NCI-H1436 (cell line): ENCODE measurements at regions not wholly inside any gene's neighbourhood (a gene's known extent, or its start where the extent isn't known, plus 50 kb on each side); places are given as distances from the start of the nearest gene placed in this dataset.

Experiments used
- DNase-seq: peaks from one replicate; lab custom pipeline; 2025; lab: John Stamatoyannopoulos, UW

DNA sequence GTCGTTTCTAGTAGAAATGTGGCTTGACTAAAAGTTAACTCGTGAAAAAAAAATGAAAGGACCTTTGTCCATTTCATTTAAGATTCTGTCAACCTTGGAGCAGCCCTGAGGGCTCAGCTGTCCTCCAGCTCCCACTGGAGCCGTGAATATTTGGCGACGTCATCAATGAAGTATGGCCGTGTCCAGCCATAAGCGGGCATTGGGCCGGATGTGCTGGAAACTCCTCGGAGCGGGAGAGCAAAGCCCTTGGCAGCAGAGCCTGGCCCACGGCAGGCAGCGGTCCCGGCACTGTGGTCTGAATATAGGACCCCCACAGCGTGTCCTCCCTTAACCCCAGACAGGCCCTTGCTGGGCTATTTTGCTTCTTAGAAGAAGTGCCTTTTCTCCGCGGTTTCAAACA, 50.0 kb downstream of the JAKMIP3 start:
- no peak for DNase-seq

GRCh38 chr10:132117146-132117545, 51.4 kb downstream of the JAKMIP3 start:
- no peak for DNase-seq

GRCh38 chr10:132117636-132118190, 52.0 kb downstream of the JAKMIP3 start:
- DNase-seq: no peak

DNA sequence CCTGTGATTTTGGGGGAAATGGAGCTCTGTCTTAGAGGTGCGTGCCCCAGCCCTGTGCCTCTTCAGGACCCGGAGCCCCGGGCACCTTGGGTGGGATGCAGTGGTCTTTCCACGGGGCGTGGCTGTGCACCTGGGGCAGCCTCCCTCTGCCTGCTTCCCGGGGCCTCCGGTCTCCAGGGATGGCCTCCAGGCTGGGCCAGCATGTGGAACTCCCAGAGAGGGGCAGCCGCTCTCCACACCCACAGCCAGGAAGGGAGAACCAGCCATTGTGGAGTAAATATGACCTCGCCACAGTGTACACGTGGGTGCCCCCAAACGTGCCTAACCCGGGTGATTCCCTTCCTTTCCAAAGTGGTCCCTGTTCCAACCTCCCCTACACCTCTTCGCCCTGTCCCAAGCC, 52.6 kb downstream of the JAKMIP3 start:
- DNase-seq: no peak

DNA sequence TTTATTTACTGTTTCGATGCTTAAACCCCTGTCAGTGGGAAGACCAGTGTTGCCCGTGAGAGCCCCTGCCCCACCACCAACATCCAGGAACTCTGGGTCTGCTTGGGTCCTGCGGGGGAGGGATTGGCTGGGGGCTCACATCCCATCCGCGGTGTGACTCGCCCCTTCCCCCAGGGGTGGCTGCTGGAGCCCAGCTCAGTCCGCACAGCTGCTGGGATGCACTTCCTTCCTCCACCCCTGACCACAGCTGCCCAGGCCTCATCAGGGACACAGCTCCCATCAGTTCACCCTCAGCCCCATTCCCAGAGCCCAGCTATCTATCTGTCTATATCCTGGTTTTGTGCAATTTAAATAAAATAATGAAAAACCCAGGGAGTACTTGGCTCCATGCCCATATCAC, 54.5 kb downstream of the JAKMIP3 start:
- DNase-seq: no peak

- no peak for DNase-seq
Measured at GRCh38 chr10:132120734-132121510, 55.2 kb downstream of the JAKMIP3 start.

DNA sequence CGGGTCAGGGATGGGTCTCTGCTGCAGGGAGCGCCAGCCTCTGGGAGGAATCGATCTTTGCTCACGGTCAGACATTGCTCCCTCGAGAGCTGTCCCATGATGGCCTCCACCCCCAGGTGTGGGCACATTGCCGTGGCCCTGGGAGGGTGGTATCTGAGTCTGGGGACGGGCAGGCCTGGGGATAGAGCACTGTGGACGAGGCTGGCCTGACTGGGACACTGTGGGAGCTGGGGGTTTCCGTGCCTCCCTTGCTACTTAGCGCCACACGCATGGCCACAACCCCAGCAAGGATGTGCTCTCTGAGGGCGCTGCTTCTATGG, 55.7 kb downstream of the JAKMIP3 start:
- DNase-seq: no peak

DNA sequence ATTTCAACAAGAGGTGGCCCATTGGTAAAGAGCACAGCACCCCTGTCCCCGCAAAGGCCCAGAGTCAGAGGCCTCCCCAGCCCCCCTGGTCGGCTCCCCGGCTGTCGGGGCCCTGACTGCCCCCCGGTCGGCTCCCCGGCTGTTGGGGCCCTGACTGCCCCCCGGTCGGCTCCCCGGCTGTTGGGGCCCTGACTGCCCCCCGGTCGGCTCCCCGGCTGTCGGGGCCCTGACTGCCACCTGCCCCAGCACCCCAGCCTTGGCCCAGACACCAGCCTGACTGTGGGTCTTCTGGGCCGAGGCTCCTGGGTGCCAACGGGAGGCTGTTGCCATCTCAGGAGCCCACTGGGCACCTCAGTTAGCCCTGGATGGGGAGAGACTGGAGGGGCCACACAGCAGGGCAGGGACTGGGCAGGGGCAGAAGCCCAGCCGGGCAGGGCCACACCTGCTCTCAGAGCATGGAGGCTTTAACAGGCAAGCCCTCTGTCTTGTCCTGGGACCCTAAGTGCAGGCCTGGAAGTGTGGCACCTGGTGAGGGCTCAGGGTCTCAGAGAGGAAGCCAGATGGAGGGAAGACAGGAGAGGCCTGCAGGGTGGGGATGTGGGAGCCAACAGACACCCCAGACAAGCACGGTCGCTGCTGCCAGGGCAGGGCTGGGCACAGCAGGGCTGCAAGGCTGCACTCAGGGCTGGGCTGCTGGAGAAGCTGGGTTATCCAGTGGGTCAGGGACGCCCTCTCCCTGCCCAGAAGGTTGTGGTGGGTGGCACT, 56.5 kb downstream of the JAKMIP3 start:
- no peak for DNase-seq

DNA sequence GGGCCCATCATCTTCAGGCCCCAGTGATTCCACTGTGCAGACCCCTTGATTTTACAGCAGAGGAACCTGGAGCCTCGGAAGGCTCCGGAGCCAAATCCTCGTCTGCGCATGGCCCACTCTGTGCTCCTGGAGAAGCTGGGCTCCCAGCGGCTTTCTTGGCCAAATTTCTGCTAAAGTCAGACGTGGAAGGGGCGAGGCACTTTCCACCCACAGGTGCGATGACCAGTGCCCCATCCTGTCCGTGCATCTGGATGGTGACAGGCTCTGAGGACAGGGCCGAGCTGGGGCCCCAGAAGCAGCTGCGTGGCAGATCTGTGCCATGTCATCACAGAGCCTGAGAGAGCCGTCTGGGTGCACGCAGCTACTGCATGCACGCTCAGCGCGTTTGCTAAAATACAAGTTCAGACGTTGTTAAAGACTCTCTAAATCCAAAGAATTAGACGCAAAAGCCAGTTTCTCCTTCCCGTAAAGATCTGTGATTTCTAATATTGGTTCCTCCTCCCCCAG, 57.2 kb downstream of the JAKMIP3 start:
- no peak for DNase-seq

- DNase-seq: no peak
Measured at GRCh38 chr10:132123606-132124005, 57.9 kb downstream of the JAKMIP3 start.

DNA sequence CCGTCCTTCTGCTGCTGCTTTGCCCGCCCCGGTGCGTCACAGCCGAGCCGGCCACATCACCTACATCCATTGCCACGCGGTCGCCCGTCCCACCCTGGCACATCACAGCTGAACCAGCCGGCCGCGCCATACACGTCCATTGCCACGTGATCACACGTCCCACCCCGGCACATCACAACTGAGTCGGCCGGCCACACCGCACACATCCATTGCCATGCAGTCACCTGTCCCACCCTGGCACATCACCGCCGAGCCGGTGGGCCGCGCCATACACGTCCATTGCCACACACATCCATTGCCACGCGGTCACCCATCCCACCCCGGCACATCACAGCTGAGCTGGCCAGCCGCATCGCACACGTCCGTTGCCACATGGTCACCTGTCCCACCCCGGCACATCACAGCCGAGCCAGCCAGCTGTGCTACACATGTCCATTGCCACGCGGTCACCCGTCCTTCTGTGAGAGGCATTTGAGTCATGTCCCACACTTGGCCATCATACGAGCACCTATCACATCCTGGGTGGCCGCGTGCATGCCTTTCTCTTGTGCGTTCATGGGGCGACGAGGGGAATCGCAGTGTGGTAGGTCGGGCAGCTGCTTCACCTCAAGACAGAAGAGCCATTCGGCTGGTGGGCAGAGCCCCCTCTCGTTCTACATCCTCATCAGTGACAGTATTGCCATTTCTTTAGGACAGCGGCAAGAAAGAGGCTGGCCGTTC, 58.6 kb downstream of the JAKMIP3 start:
- DNase-seq: no peak

- no peak for DNase-seq
Measured at GRCh38 chr10:132129431-132129830, 57.3 kb upstream of the DPYSL4 start.

GRCh38 chr10:132130286-132131265, 56.2 kb upstream of the DPYSL4 start:
- no peak for DNase-seq

- DNase-seq: no peak
Measured at GRCh38 chr10:132131581-132132420, 54.9 kb upstream of the DPYSL4 start.

- DNase-seq: peak; percentile 24
Measured at GRCh38 chr10:132132421-132132841, 54.3 kb upstream of the DPYSL4 start.

GRCh38 chr10:132133005-132133404, 53.7 kb upstream of the DPYSL4 start:
- DNase-seq: no peak

DNA sequence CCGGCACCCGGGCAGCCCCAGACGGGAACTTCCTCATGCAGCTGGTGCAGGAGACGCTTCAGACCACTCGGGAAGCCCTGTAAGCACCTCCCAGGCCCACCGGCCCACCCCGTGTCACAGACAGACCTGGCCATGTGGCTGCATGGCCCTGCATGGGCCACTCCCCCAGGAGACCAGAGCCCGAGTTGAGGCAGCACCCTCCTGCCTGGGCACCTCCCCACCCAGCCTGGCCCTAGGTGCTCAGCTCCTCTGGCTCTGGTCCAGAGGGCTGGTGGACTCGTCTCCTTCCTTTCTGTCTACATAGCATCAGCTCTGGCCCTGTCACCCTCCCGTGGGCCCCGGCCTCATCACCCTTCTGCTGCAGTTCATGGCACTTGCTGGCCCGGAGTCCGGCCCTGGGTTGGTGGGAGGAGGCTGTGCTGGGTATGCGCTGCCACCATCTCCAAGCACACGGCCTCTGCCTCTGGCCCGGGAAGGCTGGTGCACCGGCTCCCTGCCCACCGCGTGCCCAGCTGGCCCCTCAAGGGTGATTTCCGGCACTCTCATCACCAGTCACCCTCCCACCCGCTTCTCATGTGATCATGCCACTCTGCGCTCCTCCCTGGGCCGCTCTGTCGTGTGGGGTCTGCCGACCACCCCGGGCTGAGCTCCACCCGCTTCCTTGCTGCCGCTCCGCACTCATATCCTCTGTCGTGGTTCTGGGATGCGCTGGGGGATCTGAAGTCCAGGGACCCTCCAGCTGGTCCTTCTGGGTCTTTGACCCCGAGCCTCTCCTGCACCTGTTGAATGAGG, 53.1 kb upstream of the DPYSL4 start:
- no peak for DNase-seq

GRCh38 chr10:132134241-132135052, 52.3 kb upstream of the DPYSL4 start:
- DNase-seq: no peak
